ENCODE measurements at regions not wholly inside any gene's neighbourhood (a gene's known extent, or its start where the extent isn't known, plus 50 kb on each side); places are given as distances from the start of the nearest gene placed in this dataset.
A peak's percentile ranks its signal among the peaks of the same experiment; 100 is the strongest.
"Not testable (repeated sequence)": the region's sequence is repeated elsewhere in the genome, so short reads cannot be mapped to it uniquely, and the experiment has no call there.

GRCh38 chr4:149203256-149204001 is 612.2 kb downstream of the IQCM start:
- DNase-seq (ENCODE audit: low read depth) = peak; percentile 36

GRCh38 chr4:149202117-149202516 is 613.5 kb downstream of the IQCM start:
- no peak for DNase-seq (ENCODE audit: low read depth)

- DNase-seq (ENCODE audit: low read depth) = no peak
These were observed 616.0 kb downstream of the IQCM start for GRCh38 chr4:149199594-149199993.

GRCh38 chr4:149194061-149194460 is 621.6 kb downstream of the IQCM start:
- DNase-seq (ENCODE audit: low read depth) = no peak

- DNase-seq (ENCODE audit: low read depth) = no peak
These were observed 627.9 kb downstream of the IQCM start for GRCh38 chr4:149187726-149188125.

DNA sequence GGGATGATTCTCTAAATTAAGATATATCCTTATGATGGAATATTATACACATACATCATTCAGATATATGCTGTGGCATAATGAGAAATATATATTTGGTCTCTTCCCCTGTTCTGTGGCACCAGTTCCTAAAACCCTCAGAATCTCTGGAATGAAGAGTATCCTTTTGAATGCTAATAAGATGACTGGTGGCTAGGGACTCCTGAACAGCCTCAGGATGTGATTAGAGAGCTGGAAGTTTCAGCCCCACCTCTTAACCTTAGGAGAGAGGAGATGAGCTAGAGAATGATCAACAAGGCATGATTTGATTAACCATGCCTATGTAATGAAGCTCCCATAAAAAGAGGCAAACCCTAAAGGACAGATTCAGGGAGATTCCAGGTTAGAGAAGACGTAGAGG is 632.0 kb downstream of the IQCM start:
- DNase-seq (ENCODE audit: low read depth) = no peak

GRCh38 chr4:149181459-149181858 is 634.2 kb downstream of the IQCM start:
- DNase-seq (ENCODE audit: low read depth) = not testable (repeated sequence)

GRCh38 chr4:149176039-149176438 is 639.6 kb downstream of the IQCM start:
- DNase-seq (ENCODE audit: low read depth) = no peak

DNA sequence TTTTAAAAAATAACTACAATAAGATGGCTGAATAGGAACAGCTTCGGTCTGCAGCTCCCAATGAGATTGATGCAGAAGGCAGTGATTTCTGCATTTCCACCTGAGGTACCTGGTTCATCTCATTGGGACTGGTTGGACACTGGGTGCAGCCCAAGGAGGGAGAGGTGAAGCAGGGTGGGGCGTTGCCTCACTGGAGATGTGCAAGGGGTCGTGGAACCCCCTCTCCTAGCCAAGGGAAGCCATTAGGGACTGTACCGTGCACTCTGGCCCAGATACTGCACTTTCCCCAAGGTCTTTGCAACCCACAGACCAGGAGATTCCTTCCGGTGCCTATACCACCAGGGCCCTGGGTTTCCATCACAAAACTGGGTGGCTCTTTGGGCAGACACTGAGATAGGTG is 640.1 kb downstream of the IQCM start:
- DNase-seq (ENCODE audit: low read depth) = no peak

DNA sequence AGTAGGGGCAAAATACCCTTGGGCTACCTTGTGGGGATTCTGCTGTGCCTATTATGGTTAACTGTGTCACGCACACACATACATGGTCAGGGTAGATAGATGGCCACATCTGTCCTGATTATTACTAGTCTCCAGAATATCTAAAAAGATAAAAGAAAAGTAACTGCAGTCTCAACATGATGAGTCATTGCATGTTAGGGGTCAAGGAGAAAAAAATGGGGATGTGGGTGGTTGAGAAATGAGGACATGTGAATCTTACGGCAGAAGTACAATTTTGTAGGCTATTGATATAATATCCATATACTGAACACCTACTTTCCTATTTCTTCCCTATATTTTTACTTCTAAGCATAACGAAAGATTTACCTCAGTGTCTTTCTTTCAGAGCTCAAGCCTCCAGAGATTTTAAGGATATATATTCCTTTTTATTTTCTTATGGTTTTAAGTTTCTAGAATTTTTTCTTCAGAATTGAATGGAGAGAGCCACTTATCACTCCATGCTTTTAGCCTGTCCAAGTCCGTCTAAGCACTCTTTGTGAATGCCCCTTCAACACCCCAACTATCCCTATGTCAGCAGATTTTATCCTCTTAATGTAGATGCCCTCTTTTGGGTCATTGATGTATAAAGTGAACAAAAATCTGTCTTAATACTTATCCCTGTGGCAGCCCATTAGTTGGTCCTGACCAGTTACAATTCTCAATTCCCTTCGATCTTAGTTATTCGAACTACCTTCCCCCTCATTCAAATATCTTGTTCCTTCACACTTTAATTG is 642.2 kb downstream of the IQCM start:
- DNase-seq (ENCODE audit: low read depth) = peak; percentile 19

DNA sequence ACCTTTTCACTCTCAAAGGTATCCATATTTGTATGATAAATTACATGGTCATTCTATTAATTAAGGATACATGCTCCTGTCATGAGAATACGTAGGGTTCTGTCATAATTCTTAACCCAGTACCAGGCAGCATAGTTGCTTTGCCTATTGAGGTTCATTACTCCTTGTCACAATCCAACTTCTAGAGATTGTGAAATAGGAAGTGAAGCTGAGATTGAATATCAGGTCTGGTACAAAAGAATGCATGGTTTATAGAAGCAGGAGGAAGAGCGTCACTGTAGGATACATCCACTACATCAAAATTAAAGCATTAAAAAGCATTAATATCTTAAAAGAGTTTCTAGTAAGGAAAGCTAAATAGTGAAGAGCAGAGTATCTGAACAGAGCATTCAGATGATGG is 647.0 kb downstream of the IQCM start:
- DNase-seq (ENCODE audit: low read depth) = no peak

GRCh38 chr4:149166876-149167275 is 648.8 kb downstream of the IQCM start:
- DNase-seq (ENCODE audit: low read depth) = no peak

GRCh38 chr4:149166365-149166764 is 649.3 kb downstream of the IQCM start:
- no peak for DNase-seq (ENCODE audit: low read depth)

GRCh38 chr4:149164282-149164681 is 651.4 kb downstream of the IQCM start:
- peak; percentile 77 for DNase-seq (ENCODE audit: low read depth)

DNA sequence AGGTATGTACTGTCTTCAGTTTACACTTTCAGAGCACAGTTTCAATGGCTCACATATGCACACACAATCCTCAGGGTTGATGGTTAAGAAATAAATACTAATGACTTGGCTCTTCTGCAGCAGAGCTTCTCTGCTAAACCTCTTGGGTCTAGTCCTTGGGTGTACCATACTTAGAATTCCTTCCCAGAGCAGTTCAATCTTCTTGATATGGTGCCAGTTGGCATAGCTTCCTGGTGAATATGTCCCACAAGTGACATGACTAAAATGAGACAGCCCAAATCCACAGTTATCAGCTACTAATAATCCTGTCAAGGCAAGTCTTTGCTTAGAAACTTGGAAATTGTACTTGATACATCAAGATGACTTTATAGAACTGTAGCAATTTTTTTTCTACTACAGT is 654.4 kb downstream of the IQCM start:
- peak; percentile 67 for DNase-seq (ENCODE audit: low read depth)

DNA sequence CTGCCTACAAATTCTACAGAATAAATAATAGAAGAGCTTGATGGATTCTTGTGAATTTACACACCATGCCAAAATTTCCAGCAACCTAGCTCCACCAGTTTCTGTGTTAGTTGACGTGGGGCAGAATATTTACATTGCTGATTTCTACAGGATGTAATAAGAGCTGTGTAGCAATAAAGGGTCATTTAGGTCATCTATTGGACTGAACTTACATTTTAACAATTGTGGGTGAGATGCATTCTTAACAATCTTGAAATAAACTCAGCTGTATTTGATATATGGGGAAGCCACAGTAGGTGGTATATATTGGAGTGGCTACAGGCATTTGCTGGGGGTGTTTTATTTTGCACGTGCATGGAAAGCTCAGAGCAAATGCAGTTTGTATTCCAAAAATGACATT is 655.3 kb downstream of the IQCM start:
- no peak for DNase-seq (ENCODE audit: low read depth)

DNA sequence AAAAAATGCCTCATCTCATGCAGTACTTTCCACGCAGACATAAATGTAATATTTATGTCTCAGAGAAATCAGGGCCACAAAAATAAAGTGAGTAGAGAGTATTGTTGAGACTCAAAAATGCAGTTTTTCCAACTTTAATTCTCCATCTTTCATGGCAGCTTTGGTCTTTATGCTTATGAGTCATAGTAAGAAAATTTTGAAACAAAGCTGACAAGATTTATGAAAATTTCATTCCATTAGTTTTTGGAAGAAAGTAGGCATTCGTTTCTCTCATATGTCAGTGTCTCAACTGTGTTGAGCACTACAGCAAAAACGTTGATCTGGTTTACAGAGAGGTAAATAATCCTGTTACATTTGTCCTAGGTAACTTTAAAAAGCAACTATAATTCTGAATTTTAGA is 656.8 kb downstream of the IQCM start:
- no peak for DNase-seq (ENCODE audit: low read depth)

DNA sequence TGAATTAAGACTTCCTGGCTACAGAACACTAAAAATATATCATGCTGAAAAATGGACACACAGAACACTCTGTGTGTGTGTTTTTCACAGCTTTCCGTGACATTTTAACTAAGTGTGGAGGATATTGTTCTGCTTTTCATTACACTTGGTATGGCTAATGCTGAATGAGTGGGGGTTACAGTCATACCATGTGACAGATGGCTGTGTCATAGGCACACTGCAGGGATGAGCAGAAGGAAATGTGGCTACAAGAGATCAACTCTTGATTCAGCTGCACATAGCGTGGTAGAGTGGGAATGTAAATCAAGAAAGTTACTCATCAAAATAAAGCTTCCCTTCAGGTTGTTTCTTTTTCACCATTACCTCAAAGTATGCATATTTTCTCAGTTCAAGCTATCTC is 669.8 kb downstream of the IQCM start:
- DNase-seq (ENCODE audit: low read depth) = peak; percentile 76

DNA sequence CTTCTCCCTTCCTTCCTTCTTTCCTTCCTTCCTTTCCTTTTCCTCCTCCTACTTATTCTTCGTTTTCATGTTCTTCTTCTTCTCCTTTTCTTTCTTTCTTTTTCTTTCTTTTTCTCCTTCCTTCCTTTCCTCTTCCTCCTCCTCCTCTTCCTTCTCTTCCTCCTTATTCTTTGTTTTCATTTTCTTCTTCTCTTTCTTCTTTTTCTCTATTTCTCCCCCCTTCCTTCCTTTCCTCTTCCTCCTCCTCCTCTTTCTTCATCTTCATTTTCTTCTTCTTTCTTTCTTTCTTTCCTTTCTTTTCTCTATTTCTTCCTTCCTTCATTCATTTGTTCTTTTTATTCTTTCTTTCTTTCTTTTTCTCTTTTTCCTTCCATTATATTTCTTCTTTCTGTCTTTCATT is 671.6 kb downstream of the IQCM start:
- no peak for DNase-seq (ENCODE audit: low read depth)

- DNase-seq (ENCODE audit: low read depth) = no peak
These were observed 674.3 kb downstream of the IQCM start for GRCh38 chr4:149141391-149141790.

DNA sequence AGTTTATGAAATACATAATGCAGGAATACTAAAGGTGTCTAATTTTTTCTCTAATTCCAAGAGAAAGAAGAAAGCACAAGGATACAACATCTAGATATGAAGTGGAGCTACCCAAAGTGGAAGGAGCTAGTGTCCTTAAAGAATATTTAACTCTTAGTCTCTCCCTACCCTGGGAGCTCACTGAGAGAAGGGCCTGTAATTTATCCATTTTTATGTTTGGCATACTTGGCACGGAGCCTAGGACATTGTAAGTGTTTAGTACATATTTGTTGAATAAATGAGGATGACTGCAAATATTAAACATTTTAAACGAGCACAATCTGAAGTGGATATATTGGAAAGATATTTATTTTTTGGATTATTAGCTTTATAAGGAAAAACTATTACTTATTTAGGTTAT is 674.8 kb downstream of the IQCM start:
- DNase-seq (ENCODE audit: low read depth) = peak; percentile 77

DNA sequence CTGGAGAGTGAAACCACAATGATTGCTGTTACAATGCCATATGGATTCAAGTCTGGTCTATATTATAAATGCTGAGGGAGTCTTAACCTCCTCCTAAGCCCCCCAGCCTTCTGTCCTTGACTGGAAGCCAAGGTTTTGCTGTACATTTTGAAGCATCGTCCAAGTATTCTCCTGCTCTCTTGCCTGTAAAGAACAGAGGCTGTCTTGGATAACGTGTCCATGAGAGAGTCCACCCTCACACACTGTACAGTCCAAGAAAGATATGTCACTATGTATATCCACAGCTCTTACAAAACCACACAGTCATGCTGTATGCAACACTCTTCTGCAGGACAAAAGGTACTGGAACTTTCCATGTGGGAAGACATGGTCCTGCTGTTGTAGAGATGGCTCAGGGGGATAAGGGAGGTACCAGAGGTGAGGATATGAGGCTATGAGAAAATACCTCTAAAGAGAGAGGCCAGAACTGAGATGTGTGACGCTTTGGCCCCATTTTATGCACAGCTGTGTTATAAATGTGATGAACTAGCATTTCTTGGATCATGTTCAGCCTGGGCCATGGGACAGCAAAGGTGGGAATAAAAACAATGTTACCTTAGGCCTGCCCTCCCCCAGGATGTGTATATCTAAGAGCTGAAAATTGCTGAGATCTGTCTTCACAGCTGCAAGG is 678.6 kb downstream of the IQCM start:
- DNase-seq (ENCODE audit: low read depth) = no peak

DNA sequence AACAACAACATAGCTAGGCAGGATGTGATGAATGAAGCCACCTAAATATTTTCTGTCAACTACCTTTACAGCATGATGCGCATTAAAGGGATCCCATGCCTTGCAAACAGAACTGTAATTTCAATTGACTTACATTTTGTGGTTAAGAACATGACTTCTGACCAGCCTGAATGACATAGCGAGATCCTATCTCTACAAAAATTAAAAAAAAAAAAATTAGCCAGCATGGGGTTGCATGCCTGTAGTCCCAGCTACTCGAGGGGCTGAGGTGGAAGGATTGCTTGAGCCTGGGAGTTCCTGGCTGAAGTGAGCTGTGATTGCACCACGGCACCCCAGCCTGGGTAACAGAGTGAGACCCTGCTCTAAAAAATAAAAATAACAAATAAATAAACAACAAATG is 680.6 kb downstream of the IQCM start:
- no peak for DNase-seq (ENCODE audit: low read depth)
